ENCODE measurements at regions not wholly inside any gene's neighbourhood (a gene's known extent, or its start where the extent isn't known, plus 50 kb on each side); places are given as distances from the start of the nearest gene placed in this dataset.

DNA sequence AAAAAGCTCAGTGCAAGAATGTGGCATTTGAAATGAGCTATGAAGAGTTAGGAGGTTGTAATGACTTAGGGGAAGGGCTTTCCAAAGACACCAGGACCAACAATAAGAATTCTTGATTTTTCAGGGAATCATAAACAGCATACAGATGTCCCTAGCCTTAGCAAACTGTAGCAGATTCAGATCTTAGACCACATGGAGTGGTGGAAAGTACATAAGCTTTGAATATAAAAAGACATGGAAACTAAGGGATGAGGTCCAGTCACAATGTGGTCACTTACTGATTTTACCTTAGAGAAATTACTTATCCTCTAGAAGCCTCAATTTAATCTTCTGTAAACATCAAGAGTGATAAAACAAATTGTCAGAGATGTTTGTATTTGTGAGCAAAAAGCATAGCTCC is 186.6 kb downstream of the DUSP6 start:
- intact Hi-C loops (cut with DNase I): no loop called here
- DNase-seq: no peak
- Histone ChIP-seq H3K4me3 (no peak overlapping the region), H3K27ac (no peak overlapping the region), H3K9me3 (no peaks in the 10 kb centered on the region), H3K27me3 (no peaks in the 10 kb centered on the region), H3K36me3 (no peaks in the 10 kb centered on the region), H3K4me1 (ENCODE audit: insufficient read depth) (no peaks in the 10 kb centered on the region)
- TF ChIP-seq, protein P1, sequence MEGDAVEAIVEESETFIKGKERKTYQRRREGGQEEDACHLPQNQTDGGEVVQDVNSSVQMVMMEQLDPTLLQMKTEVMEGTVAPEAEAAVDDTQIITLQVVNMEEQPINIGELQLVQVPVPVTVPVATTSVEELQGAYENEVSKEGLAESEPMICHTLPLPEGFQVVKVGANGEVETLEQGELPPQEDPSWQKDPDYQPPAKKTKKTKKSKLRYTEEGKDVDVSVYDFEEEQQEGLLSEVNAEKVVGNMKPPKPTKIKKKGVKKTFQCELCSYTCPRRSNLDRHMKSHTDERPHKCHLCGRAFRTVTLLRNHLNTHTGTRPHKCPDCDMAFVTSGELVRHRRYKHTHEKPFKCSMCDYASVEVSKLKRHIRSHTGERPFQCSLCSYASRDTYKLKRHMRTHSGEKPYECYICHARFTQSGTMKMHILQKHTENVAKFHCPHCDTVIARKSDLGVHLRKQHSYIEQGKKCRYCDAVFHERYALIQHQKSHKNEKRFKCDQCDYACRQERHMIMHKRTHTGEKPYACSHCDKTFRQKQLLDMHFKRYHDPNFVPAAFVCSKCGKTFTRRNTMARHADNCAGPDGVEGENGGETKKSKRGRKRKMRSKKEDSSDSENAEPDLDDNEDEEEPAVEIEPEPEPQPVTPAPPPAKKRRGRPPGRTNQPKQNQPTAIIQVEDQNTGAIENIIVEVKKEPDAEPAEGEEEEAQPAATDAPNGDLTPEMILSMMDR (IDR thresholded peaks at IDR 0.05): no peak
- no peak for TF ChIP-seq EP300 (IDR thresholded peaks at IDR 0.05)
- TF ChIP-seq POLR2A (IDR thresholded peaks at IDR 0.05): no peak

DNA sequence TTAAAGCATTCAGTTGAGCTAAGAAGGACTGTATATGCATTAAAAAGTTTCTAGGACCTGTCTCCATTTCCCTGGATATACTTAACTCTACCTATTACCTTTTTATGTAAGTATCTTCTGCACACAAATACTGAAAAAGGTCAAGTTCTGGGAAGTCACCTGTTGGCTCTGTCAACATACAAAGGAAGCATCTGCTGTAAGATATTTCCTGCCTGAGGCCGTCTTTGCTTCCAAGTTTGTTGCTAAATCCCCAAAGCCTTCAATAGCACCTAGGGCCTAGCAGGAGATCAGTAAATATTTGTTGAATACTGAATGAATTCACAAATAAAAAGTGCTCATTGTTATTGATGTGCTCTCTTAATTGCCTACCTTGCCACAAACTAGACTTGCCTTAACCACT is 188.4 kb downstream of the DUSP6 start:
- no peaks in the 10 kb centered on the region for H3K36me3 ChIP-seq
- intact Hi-C loops (cut with DNase I): no loop called here
- H3K4me3 ChIP-seq: no peak overlapping the region
- TF ChIP-seq, protein P1 (IDR thresholded peaks at IDR 0.05): no peak
- TF ChIP-seq EP300 (IDR thresholded peaks at IDR 0.05): no peak
- TF ChIP-seq POLR2A (IDR thresholded peaks at IDR 0.05): no peak
- no peaks in the 10 kb centered on the region for H3K9me3 ChIP-seq
- 81 to 94% (median 87%) methylated on average over 1 of the region's 1 CpG for WGBS, 3 donors
- no peaks in the 10 kb centered on the region for H3K4me1 ChIP-seq (ENCODE audit: insufficient read depth)
- H3K27me3 ChIP-seq: no peaks in the 10 kb centered on the region
- DNase-seq: no peak
- no peak overlapping the region for H3K27ac ChIP-seq

DNA sequence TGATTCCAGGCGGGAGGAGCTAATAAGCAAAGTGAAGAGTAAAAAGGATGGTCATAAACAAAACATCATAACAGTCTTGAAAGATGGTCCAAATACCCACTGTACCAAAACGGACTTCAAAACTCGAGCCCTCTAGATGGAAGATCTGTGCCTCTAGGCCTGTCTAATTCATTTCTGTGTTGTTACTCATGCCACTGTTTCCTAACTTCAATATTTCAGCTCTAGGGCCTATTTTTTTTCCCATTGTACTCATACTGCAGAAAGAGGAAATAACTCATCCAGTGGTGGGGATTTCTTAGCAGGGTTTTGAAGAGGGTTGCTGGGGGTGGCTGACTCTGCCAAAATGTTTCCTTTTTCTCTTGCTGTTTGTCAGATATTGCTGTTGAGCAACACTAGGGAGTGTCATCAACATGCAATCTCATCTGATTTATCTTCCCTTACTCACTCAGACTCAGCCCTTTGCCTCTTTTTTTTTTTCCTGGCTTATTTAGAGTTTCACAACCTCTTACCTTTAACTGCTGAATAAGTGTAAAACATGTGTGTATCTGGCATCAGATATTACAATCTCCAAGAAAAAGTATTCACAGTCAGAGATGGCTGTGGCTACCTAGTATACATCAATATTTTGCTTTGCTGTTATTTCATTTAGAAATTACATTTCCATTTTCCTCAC is 189.6 kb downstream of the DUSP6 start:
- Histone ChIP-seq H3K9me3 (no peaks in the 10 kb centered on the region), H3K4me1 (ENCODE audit: insufficient read depth) (no peaks in the 10 kb centered on the region), H3K27ac (no peak overlapping the region), H3K4me3 (no peak overlapping the region), H3K36me3 (no peaks in the 10 kb centered on the region), H3K27me3 (no peaks in the 10 kb centered on the region)
- WGBS, 3 donors: 68 to 87% (median 71%) methylated on average over 3 of the region's 3 CpGs
- DNase-seq: peak in 1 of 5 donors; percentile 48
- TF ChIP-seq, protein P1 (IDR thresholded peaks at IDR 0.05): no peak
- TF ChIP-seq POLR2A (IDR thresholded peaks at IDR 0.05): no peak
- TF ChIP-seq EP300 (IDR thresholded peaks at IDR 0.05): no peak
- intact Hi-C loops (cut with DNase I): no loop called here

DNA sequence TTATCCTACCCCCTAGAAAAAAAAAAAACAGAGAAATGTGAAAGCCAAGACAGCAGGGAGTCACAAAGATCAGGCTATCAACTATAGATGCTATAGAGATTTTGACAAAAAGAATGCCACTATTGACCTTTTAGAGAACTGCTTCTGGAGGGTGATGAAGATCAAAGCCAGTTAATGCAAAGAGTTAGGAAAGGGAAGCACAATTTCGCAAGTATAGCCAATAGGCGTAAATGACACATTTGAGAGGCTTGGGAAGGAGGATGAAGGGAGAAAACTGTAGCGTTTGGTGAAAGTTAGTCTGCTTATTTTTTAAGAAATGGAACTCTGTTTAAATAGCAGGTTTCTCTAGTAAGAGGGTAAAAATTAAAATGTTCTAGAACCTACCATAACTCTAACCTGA is 190.7 kb downstream of the DUSP6 start:
- TF ChIP-seq, protein P1 (IDR thresholded peaks at IDR 0.05): no peak
- TF ChIP-seq POLR2A (IDR thresholded peaks at IDR 0.05): no peak
- TF ChIP-seq EP300 (IDR thresholded peaks at IDR 0.05): no peak
- Histone ChIP-seq H3K27me3 (no peaks in the 10 kb centered on the region), H3K4me1 (ENCODE audit: insufficient read depth) (no peaks in the 10 kb centered on the region), H3K36me3 (no peaks in the 10 kb centered on the region), H3K4me3 (no peak overlapping the region), H3K9me3 (no peaks in the 10 kb centered on the region), H3K27ac (no peak overlapping the region)
- WGBS, 3 donors: 90 to 93% (median 92%) methylated on average over 3 of the region's 3 CpGs
- DNase-seq: no peak
- intact Hi-C loops (cut with DNase I): no loop called here

Measured in ovary (tissue), 7 donors.